Neuron (in vitro differentiated cells): ENCODE measurements at regions not wholly inside any gene's neighbourhood (a gene's known extent, or its start where the extent isn't known, plus 50 kb on each side); places are given as distances from the start of the nearest gene placed in this dataset.

Experiments
- H2AFZ ChIP-seq: one replicate; pipeline ENCODE4 v1.6.1; 2013; ENCODE audit warnings: low read depth, mild to moderate bottlenecking, inconsistent platforms, low read length, moderate library complexity
- H3K27me3 ChIP-seq: one replicate; pipeline ENCODE4 v1.6.1; 2013; ENCODE audit warnings: low read length; ENCODE audit not compliant: insufficient read depth
- H3K36me3 ChIP-seq: one replicate; pipeline ENCODE4 v1.6.1; 2013; ENCODE audit warnings: low read length; ENCODE audit not compliant: insufficient read depth
- H3K4me1 ChIP-seq: one replicate; pipeline ENCODE4 v1.6.1; 2013; ENCODE audit warnings: low read length; ENCODE audit not compliant: insufficient read depth
- H3K4me3 ChIP-seq: 2 replicates; pipeline ENCODE4 v1.5.1; 2013; ENCODE audit warnings: mild to moderate bottlenecking, low read length, moderate library complexity
- H3K9me3 ChIP-seq: one replicate; pipeline ENCODE4 v1.6.1; 2013; ENCODE audit warnings: low read length

GRCh38 chr2:67528320-67528719 lies 131.2 kb downstream of the ETAA1 start:
- H2AFZ ChIP-seq = no peak overlapping the region

GRCh38 chr2:67532387-67532786 lies 135.3 kb downstream of the ETAA1 start:
- no peaks in the 10 kb centered on the region for H3K36me3 ChIP-seq
- H3K4me1 ChIP-seq = no peaks in the 10 kb centered on the region
- H3K9me3 ChIP-seq = no peaks in the 10 kb centered on the region
- H3K27me3 ChIP-seq = no peaks in the 10 kb centered on the region
- no peak overlapping the region for H3K4me3 ChIP-seq
- no peak overlapping the region for H2AFZ ChIP-seq

More at GRCh38 chr2:67528320-67528719, 131.2 kb downstream of the ETAA1 start:
- no peak overlapping the region for H3K4me3 ChIP-seq
- H3K36me3 ChIP-seq = no peaks in the 10 kb centered on the region
- no peaks in the 10 kb centered on the region for H3K27me3 ChIP-seq
- no peaks in the 10 kb centered on the region for H3K4me1 ChIP-seq
- H3K9me3 ChIP-seq = no peaks in the 10 kb centered on the region

- H3K9me3 ChIP-seq = no peaks in the 10 kb centered on the region
- no peak overlapping the region for H3K4me3 ChIP-seq
- no peaks in the 10 kb centered on the region for H3K4me1 ChIP-seq
- no peaks in the 10 kb centered on the region for H3K27me3 ChIP-seq
- H2AFZ ChIP-seq = no peak overlapping the region
- no peaks in the 10 kb centered on the region for H3K36me3 ChIP-seq
These were observed 137.6 kb downstream of the ETAA1 start for GRCh38 chr2:67534745-67535144.

GRCh38 chr2:67540962-67541361 lies 143.8 kb downstream of the ETAA1 start:
- Histone ChIP-seq H3K9me3 (no peaks in the 10 kb centered on the region), H2AFZ (no peak overlapping the region), H3K4me1 (no peaks in the 10 kb centered on the region), H3K27me3 (no peaks in the 10 kb centered on the region), H3K36me3 (no peaks in the 10 kb centered on the region), H3K4me3 (no peak overlapping the region)

DNA sequence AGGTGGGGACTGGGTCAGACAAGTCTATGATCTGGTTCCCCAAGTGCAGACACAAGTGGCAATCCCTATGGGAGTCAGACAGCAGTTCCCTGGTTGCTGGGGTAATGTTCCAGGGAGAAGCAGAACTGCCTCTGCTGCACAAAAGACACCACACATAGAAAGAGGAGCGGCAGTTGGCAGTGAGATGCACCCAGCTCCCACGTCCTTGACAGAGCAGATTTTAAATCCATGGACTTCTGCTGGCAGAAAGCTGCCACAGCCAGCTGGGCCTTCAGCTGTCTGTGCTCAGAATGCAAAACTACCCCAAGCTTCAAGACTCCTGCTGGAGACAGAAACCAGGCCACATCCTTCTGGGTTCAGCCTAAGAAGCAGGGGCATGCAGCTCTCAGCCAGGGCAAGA lies 147.2 kb downstream of the ETAA1 start:
- H3K27me3 ChIP-seq = no peaks in the 10 kb centered on the region
- no peak overlapping the region for H3K4me3 ChIP-seq
- no peaks in the 10 kb centered on the region for H3K36me3 ChIP-seq
- no peaks in the 10 kb centered on the region for H3K4me1 ChIP-seq
- H3K9me3 ChIP-seq = no peaks in the 10 kb centered on the region
- H2AFZ ChIP-seq = no peak overlapping the region

DNA sequence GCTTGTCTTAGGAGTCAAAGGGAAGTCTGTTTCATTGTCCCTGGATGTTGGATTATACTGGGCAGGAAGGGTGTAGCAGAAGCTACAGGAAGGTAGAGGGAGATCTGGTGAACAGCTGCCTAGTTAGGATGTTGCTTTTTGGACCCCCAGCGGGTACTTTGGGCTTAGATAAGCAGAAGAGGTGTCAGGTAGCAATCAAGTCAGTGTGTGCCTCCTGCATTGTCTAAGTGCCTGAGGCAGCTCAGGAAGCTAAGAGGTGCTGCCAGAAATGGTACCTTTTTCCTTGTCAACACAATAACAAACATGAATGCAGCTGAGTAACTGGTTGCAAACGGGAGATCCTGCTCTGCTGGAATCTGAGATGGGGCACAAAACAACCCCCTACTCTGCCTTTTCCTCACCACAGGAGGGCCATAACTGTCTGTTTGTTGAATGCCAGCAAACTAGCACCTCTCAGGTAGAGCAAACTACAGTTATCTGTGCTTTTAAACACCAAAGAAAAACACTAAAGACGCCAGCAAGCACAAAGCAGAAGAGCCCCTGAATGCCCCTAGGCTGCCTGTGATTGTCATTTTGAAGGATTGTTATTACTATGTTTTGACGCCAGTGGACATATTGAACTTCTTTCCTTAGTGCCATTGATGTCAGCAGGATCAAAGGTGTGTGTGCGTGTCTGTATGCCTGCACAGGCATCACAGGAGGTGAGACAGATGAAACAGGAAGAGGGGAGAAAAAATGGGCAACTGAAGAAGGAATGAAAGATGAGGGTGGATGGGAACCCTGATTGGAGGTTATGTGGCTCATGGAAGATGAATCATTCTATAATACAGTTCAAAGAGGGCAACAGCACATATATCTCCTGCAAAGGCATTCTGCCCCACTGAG lies 151.4 kb downstream of the ETAA1 start:
- Histone ChIP-seq H3K4me3 (no peak overlapping the region), H2AFZ (no peak overlapping the region), H3K4me1 (no peaks in the 10 kb centered on the region), H3K36me3 (no peaks in the 10 kb centered on the region), H3K9me3 (no peaks in the 10 kb centered on the region), H3K27me3 (no peaks in the 10 kb centered on the region)

DNA sequence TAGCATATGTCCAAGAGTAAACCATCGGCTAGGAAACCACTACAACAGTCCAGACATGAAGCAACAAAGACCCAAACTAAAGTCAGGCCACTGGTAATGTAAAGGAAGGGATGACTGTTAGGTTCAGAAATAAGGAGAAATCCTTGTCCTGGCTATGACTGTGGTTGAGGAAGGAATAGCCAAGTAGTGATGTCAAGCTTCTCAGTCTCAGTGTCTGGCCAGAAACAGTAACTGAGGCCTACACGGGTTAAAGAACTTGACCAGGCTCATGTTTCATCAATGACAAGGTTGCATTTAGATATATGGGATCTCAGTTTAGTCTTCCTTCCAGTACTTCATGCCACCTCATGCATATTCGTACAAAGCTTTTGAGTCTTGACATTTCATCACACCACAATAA lies 162.0 kb downstream of the ETAA1 start:
- Histone ChIP-seq H3K4me1 (peaks cover 6% of the 10 kb centered on the region), H3K9me3 (no peaks in the 10 kb centered on the region), H3K36me3 (no peaks in the 10 kb centered on the region), H2AFZ (no peak overlapping the region), H3K4me3 (no peak overlapping the region), H3K27me3 (peaks cover 2% of the 10 kb centered on the region)

- H3K36me3 ChIP-seq = no peaks in the 10 kb centered on the region
- H3K4me3 ChIP-seq = no peak overlapping the region
- H3K27me3 ChIP-seq = peaks cover 2% of the 10 kb centered on the region
- H2AFZ ChIP-seq = peak overlapping the region; percentile 32
- H3K4me1 ChIP-seq = peaks cover 6% of the 10 kb centered on the region
- H3K9me3 ChIP-seq = no peaks in the 10 kb centered on the region
These were observed 163.8 kb downstream of the ETAA1 start for GRCh38 chr2:67560771-67561456.

DNA sequence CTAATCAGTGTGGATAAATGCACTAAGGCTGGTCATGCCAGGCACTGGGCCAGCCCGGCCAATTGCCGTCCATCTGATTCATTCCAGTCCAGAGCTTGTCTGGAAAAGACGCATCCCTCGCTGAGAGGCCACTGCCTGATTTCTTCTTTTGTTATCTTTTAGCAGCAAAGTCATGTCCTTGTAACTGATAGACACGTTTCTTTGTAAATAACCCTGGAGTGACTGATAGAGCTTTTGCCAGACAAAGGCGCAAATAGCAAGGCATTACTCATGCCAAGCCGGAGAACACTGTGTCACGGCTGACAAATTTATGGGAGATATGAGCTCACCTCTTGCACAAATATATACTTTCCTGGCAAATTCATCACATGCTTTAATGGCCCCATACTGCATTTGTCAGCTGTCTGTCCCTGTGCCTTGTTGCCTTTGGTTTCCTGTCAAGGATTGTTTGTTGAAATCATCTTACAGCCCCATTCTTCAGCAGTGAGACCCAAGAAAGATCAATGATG lies 164.4 kb downstream of the ETAA1 start:
- Histone ChIP-seq H3K36me3 (no peaks in the 10 kb centered on the region), H3K27me3 (peaks cover 2% of the 10 kb centered on the region), H3K9me3 (no peaks in the 10 kb centered on the region), H3K4me1 (peaks cover 6% of the 10 kb centered on the region), H2AFZ (peak overlapping the region; percentile 32), H3K4me3 (no peak overlapping the region)

DNA sequence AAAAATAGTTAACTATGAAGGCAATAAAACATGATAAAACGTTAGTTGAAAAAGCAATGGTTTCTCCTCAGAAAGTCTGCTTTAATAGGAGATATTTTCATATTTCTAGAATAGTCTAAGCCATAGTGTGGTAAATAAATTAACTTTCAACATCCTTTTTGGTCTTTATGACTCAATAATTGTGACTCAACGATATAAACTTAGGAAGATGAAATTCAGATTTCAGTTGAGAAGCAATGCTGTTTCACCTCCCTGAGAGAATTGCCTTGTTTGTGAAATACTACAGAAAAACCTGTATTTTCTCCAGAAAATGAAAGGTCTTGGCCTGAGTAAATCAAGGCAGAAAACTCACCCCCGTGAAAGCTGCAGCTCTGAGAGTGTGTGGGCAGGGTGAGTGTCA lies 166.9 kb downstream of the ETAA1 start:
- H3K27me3 ChIP-seq = no peaks in the 10 kb centered on the region
- H3K4me1 ChIP-seq = peaks cover 6% of the 10 kb centered on the region
- H3K4me3 ChIP-seq = no peak overlapping the region
- no peak overlapping the region for H2AFZ ChIP-seq
- H3K36me3 ChIP-seq = no peaks in the 10 kb centered on the region
- no peaks in the 10 kb centered on the region for H3K9me3 ChIP-seq

DNA sequence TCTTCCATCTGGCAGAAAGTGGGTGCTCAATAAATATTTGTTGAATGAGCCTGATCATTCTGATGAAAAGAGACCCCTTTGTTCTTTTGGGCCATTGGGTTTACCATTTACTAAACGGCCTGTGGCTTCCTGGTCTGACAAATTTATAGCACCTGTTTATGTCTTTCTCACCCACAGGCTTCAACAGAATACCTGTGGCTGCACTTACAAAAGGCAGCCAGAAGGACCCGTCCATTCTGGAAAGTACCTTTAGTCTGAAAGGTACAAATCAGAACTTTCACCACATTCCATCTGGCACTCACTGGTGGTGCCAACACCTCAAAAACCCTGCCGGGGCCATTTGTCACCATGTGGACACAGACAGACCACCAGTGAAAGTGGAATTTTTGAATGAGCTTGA lies 167.5 kb downstream of the ETAA1 start:
- Histone ChIP-seq H3K4me3 (no peak overlapping the region), H2AFZ (no peak overlapping the region), H3K4me1 (peaks cover 6% of the 10 kb centered on the region), H3K9me3 (no peaks in the 10 kb centered on the region), H3K36me3 (no peaks in the 10 kb centered on the region), H3K27me3 (no peaks in the 10 kb centered on the region)

- Histone ChIP-seq H3K9me3 (no peaks in the 10 kb centered on the region), H3K36me3 (no peaks in the 10 kb centered on the region), H3K4me1 (peaks cover 6% of the 10 kb centered on the region), H3K4me3 (no peak overlapping the region), H2AFZ (no peak overlapping the region), H3K27me3 (no peaks in the 10 kb centered on the region)
These were observed 168.1 kb downstream of the ETAA1 start for GRCh38 chr2:67565262-67565661.

GRCh38 chr2:67565761-67566160 lies 168.6 kb downstream of the ETAA1 start:
- no peaks in the 10 kb centered on the region for H3K9me3 ChIP-seq
- no peak overlapping the region for H2AFZ ChIP-seq
- no peaks in the 10 kb centered on the region for H3K27me3 ChIP-seq

More at GRCh38 chr2:67565761-67566160, 168.6 kb downstream of the ETAA1 start:
- Histone ChIP-seq H3K4me3 (no peak overlapping the region), H3K36me3 (no peaks in the 10 kb centered on the region), H3K4me1 (peaks cover 6% of the 10 kb centered on the region)
